GM19240 (cell line): ENCODE measurements at regions not wholly inside any gene's neighbourhood (a gene's known extent, or its start where the extent isn't known, plus 50 kb on each side); places are given as distances from the start of the nearest gene placed in this dataset.
"Not testable (repeated sequence)": the region's sequence is repeated elsewhere in the genome, so short reads cannot be mapped to it uniquely, and the experiment has no call there.

ENCODE experiments used
- DNase-seq: peaks from one replicate; pipeline ENCODE4 v3.0.0; 2011; ENCODE audit warnings: low spot score; ENCODE audit not compliant: insufficient read length

- DNase-seq: no peak
Observed at GRCh38 chr14:55891692-55892091, 226.5 kb upstream of the PELI2 start.

GRCh38 chr14:55892906-55893305 is 225.3 kb upstream of the PELI2 start:
- no peak for DNase-seq

- DNase-seq: no peak
Observed at GRCh38 chr14:55893705-55894104, 224.5 kb upstream of the PELI2 start.

DNA sequence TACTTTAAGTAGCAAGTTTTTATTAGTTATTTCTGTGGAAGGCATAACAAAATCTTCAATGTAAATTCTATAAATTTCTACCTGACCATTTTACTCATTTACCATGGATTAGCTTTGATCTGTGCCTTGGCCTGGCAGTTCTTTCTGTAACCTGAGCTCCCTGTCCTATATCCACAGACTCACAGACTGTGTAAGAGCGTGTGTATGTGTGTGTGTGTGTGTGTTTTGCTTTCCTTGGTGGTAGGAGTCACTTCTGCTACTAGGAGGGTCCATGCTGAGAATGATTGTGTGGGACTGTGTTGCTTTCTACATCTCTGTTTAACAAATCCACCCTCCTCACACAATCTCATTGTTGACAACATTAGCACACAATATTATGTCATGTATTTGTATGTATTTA is 221.2 kb upstream of the PELI2 start:
- DNase-seq: no peak

GRCh38 chr14:55898938-55899337 is 219.3 kb upstream of the PELI2 start:
- no peak for DNase-seq

- no peak for DNase-seq
Observed at GRCh38 chr14:55899531-55899930, 218.7 kb upstream of the PELI2 start.

- DNase-seq: no peak
Observed at GRCh38 chr14:55900749-55901148, 217.5 kb upstream of the PELI2 start.

DNA sequence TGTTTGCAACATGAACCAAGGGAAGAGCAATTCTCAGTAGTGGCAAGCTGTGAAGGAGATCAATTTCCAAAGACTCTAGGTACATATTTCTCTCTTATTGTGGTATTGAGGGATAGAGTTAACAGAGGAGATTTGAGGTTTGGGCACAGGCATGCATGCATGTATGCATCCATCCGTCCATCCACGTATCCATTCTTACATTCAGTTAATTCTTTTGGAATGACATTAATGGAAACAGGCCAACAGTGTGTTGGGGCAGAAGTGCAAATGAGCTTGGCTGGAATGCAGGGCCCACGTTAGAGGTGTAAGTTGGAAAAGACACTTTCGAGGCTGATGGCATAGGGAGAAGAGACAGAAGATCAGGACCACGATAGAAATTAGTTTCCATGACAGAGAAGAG is 216.9 kb upstream of the PELI2 start:
- no peak for DNase-seq

DNA sequence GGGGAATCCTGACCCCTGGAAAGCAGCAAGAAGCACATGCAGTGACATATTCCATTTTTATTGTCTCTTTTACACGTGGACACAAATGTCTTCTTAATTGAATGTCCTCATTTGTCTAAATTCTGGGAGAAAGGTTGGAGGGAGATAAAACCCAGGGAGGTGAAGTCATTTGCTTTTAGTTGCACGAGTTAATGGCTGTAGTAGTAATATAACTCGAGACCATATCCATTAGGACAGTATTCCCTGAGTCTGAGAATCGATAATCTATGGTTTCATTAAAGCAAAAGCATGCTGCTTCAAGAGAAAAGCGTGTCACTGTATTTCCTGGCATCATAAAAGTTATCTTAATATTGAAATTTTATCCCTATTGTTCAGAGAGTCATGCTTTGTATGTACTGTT is 216.0 kb upstream of the PELI2 start:
- DNase-seq: no peak

GRCh38 chr14:55904086-55904485 is 214.1 kb upstream of the PELI2 start:
- DNase-seq: no peak

- no peak for DNase-seq
Observed at GRCh38 chr14:55908106-55908505, 210.1 kb upstream of the PELI2 start.

DNA sequence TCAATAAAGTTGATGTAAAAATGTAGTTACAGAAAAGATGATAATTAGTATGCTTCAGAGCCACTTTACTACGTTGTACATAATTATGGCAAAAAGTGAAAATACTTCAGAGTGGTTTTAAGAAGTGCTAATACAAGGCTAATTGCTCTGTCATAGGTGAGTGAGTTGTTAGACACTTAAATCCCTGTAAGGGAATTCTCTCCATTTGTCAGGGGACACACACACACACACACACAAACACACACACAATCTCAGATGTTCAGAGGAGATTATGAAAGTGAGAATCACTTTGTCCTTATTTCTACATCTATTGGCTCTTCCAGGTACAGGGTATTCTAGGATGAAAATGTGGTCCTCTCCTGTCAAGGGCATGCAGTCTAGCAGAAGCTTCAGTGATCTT is 208.3 kb upstream of the PELI2 start:
- DNase-seq: no peak

GRCh38 chr14:55910601-55911243 is 207.5 kb upstream of the PELI2 start:
- no peak for DNase-seq

- no peak for DNase-seq
Observed at GRCh38 chr14:55911776-55912175, 206.4 kb upstream of the PELI2 start.

DNA sequence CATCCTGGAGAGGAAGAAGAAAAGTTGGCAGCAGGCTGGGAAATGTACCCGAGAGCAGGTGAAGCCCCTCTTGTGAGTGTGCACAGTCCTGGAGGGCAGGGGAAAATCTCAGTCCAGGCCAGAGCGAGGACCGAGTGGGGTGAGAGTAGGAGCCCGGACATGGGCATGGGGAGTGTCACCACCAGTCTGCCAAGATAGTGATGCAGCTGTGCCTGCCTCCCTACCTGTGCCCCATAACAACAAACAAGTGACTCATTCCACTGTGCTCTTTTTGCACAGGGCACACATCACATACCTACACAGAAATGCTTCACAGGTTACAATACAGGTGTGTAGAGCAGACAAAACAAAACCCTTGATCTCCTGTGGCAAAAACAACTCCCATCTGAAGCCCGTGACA is 205.9 kb upstream of the PELI2 start:
- no peak for DNase-seq

DNA sequence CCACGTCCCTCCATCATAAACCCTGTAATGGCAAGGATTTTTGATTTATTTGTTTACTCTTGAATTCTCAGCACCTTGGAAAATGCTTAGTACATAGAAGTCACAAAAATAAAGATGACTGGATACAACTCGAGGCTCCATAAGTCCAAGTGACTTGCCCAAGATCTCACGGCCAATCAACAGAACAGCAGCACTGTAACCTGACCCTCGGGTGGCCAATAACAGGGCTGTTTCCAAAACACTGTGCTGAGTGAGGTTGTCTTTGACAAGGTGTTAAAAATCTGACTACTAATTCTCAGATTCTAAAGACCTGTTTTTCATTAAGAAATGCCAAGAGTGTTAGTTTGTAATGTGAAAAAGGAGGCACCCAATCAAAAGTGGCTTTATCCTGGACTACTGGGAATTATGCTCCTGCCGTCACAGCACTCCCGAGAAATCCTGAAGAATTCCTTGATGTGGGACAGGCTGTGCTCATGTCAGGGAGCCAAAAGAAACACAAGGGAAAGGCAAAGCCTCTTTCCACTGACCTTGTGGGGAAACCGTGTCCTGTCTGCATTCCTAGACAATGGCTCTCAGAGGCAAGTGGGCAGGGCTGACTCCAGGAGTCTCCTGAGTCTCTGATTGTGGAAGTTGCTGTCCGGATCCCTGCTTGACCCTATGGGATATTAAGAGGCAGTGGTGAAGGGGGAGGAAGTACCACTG is 204.7 kb upstream of the PELI2 start:
- DNase-seq: no peak

DNA sequence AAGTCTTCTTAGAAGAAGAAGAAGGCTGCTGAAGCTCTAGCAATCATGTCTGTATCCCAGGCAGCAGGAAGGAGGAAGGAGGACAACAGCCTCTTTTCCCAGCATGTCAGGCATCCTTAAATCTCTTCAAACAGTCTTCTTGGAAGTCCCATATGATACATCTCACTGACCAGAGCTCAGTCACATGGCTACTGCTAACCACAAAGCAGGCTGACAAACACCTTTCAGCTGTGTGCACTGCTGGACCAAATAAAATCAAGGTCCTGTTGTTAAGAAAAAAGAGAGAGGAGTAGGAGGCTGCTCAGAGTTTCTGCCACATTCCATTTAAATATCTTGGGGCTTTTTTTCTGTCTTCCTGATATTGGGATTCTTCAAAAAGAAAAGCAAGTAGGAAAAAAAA is 203.4 kb upstream of the PELI2 start:
- DNase-seq: no peak

DNA sequence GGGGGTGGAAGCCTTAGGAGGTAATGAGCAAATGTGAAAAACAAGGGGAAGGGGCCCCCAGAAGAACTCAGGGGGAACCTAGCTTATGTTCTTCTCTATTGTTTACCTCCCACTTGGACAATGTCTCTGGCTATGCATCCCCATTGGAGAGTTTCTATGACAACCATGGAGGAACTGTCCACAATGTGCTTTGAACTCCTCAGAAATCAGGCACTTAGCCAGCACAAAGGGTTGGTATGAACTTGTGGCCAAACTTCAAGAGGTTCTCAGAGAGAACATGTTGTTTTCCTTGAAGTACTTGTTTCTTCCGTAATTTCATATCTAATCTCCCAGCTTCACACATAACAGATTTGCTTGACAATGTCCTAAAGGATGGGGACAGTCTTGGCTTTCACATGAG is 202.8 kb upstream of the PELI2 start:
- no peak for DNase-seq

DNA sequence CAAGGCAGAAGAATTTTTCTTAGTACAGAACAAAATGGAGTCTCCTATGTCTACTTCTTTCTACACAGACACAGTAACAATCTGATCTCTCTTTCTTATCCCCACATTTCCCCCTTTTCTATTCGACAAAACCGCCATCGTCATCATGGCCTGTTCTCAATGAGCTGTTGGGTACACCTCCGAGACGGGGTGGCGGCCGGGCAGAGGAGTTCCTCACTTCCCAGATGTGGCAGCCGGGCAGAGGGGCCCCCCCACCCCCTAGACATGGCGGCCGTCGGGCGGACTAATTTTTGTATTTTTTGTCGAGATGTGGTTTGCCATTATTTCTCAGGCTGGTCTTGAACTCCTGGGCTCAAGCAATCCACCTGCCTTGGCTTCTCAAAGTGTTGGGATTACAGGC is 198.4 kb upstream of the PELI2 start:
- not testable (repeated sequence) for DNase-seq

DNA sequence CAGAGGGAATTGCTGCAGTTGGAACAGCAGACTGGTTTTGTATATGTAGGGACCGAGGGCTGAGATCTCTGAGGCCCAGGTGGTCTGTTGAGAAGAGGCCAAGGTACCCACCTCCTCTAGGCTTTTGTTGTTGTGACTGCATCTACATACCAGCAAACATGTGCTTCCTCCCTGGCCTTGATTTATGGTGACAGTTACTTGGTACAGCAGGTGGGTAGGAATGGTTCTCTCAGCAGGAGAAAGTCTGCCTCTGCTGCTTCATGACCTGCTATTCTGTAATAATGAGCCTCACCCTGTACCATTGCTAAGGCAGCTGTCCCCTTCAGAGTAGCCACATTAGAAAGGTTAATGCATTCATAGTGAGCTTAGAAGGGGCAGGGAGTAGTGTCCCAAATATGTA is 196.7 kb upstream of the PELI2 start:
- DNase-seq: no peak

- no peak for DNase-seq
Observed at GRCh38 chr14:55926007-55926406, 192.2 kb upstream of the PELI2 start.

DNA sequence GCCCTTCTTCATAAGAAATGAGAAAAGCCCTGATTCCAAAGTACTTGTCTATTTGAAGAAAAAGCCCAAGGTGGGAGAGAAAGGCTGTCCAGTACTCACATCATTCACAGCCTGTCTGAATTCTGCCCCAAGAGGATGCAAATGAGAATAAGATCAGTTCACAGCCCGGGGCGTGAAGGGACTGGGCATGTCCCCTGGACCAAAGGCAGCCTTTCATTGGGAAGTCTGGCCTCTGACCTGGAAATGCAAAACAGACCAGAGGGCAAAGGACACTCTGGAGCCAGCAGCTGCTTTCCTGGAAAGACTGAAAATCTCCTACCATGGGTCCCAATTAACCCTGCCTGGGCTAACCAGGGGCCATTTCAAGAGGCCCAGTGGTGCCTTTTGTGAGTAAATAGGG is 191.2 kb upstream of the PELI2 start:
- DNase-seq: no peak

- DNase-seq: no peak
Observed at GRCh38 chr14:55928276-55928675, 189.9 kb upstream of the PELI2 start.
